AG04450 (cell line): ENCODE measurements at regions not wholly inside any gene's neighbourhood (a gene's known extent, or its start where the extent isn't known, plus 50 kb on each side); places are given as distances from the start of the nearest gene placed in this dataset.

ENCODE experiments used
- CTCF ChIA-PET: fragments of 300-600, 350-600 bp; formaldehyde crosslinking; extraction: SDS; loops from one replicate; lab custom pipeline; 2022; ENCODE audit warnings: antibody characterized with exemption, inconsistent platforms; lab: Charles Lee
- POLR2A ChIA-PET: fragments of 350-600 bp; formaldehyde crosslinking; extraction: SDS; loops from one replicate; lab custom pipeline; 2021; ENCODE audit warnings: antibody characterized with exemption, inconsistent platforms; lab: Yijun Ruan, JAX
- DNase-seq: peaks from one replicate; pipeline ENCODE4 v3.0.0-alpha.2; 2011; ENCODE audit warnings: low read depth, low spot score
- H3K27ac ChIP-seq: one replicate; pipeline ENCODE4 v1.5.1; 2012; ENCODE audit warnings: low read depth, low read length, control low read depth
- H3K27me3 ChIP-seq: one replicate; pipeline ENCODE4 v1.6.0; 2012; ENCODE audit warnings: low read length; ENCODE audit not compliant: control insufficient read depth, insufficient read depth
- H3K4me3 ChIP-seq: 2 replicates; pipeline ENCODE4 v1.5.1; 2011; ENCODE audit warnings: mild to moderate bottlenecking, low read depth, low read length, control low read depth
- H3K9me3 ChIP-seq: 2 replicates; pipeline ENCODE4 v1.5.1; 2012; ENCODE audit warnings: low read length; ENCODE audit not compliant: control insufficient read depth, insufficient read depth
- TF ChIP-seq, protein P1 (sequence below): IDR thresholded peaks from 2 replicates; pipeline ENCODE4 v1.5.1; 2011; ENCODE audit warnings: low read depth, low read length, control low read depth, inconsistent platforms

GRCh38 chrX:20433388-20433775 lies 166.7 kb upstream of the RPS6KA3 start:
- Histone ChIP-seq H3K9me3 (no peaks in the 10 kb centered on the region), H3K27ac (no peak overlapping the region), H3K27me3 (no peaks in the 10 kb centered on the region), H3K4me3 (no peak overlapping the region)
- TF ChIP-seq, protein P1, sequence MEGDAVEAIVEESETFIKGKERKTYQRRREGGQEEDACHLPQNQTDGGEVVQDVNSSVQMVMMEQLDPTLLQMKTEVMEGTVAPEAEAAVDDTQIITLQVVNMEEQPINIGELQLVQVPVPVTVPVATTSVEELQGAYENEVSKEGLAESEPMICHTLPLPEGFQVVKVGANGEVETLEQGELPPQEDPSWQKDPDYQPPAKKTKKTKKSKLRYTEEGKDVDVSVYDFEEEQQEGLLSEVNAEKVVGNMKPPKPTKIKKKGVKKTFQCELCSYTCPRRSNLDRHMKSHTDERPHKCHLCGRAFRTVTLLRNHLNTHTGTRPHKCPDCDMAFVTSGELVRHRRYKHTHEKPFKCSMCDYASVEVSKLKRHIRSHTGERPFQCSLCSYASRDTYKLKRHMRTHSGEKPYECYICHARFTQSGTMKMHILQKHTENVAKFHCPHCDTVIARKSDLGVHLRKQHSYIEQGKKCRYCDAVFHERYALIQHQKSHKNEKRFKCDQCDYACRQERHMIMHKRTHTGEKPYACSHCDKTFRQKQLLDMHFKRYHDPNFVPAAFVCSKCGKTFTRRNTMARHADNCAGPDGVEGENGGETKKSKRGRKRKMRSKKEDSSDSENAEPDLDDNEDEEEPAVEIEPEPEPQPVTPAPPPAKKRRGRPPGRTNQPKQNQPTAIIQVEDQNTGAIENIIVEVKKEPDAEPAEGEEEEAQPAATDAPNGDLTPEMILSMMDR: no peak
- POLR2A ChIA-PET: no interaction called here
- CTCF ChIA-PET: no interaction called here
- no peak for DNase-seq

DNA sequence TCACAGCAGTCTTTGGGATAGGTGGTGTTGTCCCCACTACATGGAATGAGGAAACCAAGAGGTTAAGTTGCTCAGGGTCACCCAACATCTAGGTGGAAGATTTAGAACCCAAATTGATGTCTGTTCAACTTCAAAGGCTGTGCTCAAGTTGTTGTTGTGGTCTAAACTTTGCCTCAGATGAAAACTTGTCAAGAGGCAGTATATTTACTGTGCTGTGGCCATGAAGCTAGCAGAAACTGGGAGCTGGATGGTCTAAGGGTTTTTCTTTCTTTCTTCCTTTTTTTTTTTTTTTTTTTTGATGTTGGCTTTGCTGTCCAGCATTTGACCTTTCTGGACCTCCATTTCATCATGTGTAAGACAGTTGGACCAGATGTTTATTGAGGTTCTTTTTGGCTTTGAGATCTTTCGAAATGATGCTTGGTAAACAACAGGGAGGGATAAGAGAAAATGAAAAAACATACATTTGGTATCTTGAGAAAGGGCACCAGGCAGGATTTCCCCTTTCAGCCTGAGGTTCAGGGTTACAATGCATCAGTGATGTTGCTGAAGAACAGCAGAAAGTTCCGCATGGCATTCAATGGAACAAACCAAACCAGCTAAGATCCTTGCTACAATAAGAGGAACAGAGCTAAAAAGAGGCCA lies 166.2 kb upstream of the RPS6KA3 start:
- POLR2A ChIA-PET: no interaction called here
- no peak for DNase-seq
- Histone ChIP-seq H3K27ac (no peak overlapping the region), H3K9me3 (no peaks in the 10 kb centered on the region), H3K4me3 (no peak overlapping the region), H3K27me3 (no peaks in the 10 kb centered on the region)
- CTCF ChIA-PET: no interaction called here
- TF ChIP-seq, protein P1: no peak

DNA sequence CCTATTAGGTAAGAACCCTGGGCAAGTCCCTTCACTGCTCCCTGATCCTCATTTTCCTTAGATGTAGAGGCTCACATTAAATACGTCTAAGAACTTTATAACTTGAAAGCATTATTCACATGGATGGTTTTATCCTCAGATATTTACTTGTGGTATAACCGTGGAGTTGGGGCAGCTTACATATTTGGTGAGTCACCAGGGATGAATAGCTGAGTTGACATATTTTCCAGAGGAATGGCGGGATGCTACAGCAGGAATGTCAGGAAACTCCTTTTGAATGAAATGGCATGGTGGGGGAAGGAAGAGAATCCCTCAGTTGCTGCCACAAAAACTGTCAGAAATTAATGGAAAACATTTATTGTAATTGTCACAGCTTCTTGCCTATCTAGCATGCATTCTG lies 165.3 kb upstream of the RPS6KA3 start:
- TF ChIP-seq, protein P1: no peak
- POLR2A ChIA-PET: interaction anchor here (0.6 to 0.7 kb wide), 2 partner anchors 23 to 70 kb away, joined by 3 to 14 read pairs; no protein-coding TSS in a partner anchor
- CTCF ChIA-PET: no interaction called here
- H3K4me3 ChIP-seq: no peak overlapping the region
- H3K9me3 ChIP-seq: no peaks in the 10 kb centered on the region
- no peak for DNase-seq
- no peak overlapping the region for H3K27ac ChIP-seq
- H3K27me3 ChIP-seq: no peaks in the 10 kb centered on the region

GRCh38 chrX:20431486-20431885 lies 164.8 kb upstream of the RPS6KA3 start:
- H3K27me3 ChIP-seq: no peaks in the 10 kb centered on the region
- CTCF ChIA-PET: no interaction called here
- H3K27ac ChIP-seq: no peak overlapping the region
- H3K9me3 ChIP-seq: no peaks in the 10 kb centered on the region
- DNase-seq: no peak
- H3K4me3 ChIP-seq: no peak overlapping the region
- POLR2A ChIA-PET: no interaction called here
- TF ChIP-seq, protein P1: no peak

DNA sequence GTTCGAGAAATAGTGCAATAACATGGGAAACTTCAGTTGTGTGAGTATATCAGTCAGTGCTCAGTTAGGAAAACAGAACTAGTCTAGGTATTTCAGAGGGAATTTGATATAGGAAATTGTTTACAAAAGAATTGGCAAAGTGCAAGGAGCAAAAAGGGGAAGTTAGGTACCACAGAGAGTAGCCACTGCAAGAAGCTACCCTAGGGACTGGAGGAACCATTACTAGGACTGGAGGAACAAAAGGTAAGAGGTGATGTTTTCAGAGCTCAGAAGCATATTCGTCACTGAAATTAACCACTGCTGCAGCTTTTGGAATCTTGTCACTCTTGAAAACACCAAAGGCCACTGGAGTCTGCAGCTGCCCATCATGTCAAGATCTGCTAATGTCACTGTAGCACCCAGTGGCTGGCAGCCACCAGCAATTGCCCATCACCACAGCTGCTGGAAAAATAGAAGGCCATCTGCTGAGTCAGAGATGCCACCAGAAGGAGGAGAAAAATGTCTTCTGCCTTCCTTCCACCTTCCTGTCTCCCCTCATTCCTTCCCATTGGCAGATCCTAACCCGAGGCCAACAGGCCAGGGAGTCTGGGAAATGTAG lies 160.6 kb upstream of the RPS6KA3 start:
- H3K27ac ChIP-seq: no peak overlapping the region
- H3K4me3 ChIP-seq: no peak overlapping the region
- no peak for DNase-seq
- H3K9me3 ChIP-seq: no peaks in the 10 kb centered on the region
- POLR2A ChIA-PET: no interaction called here
- TF ChIP-seq, protein P1: no peak
- no peaks in the 10 kb centered on the region for H3K27me3 ChIP-seq
- CTCF ChIA-PET: no interaction called here
